ENCODE measurements at regions not wholly inside any gene's neighbourhood (a gene's known extent, or its start where the extent isn't known, plus 50 kb on each side); places are given as distances from the start of the nearest gene placed in this dataset.

DNA sequence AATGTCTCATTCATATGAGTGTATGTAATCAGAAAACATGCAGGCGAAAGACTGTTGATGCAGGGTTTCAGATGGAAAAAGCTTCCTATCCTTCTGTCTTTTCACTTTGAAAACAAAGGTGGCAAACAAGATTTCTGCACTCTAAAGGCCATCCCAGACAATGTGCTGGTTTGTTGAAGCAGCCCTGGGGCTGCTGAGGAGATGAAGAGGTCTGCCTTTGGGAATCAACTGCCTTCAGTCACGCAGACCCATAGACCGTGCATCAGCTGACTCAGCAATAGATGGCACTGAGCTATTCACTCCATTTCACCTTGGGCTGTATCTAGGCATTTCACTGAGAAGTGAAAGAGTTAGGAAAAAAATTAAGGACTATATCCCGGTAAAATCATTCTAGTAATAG lies 60.5 kb upstream of the C5orf46 start:
- no peaks in the 10 kb centered on the region for H3K36me3 ChIP-seq
- H3K27me3 ChIP-seq, result no peaks in the 10 kb centered on the region
- intact Hi-C loops (cut with DNase I), result no loop called here
- no peaks in the 10 kb centered on the region for H3K9me3 ChIP-seq
- no peak overlapping the region for H3K27ac ChIP-seq
- TF ChIP-seq POLR2A (IDR thresholded peaks at IDR 0.05), result no peak
- TF ChIP-seq, protein P1, sequence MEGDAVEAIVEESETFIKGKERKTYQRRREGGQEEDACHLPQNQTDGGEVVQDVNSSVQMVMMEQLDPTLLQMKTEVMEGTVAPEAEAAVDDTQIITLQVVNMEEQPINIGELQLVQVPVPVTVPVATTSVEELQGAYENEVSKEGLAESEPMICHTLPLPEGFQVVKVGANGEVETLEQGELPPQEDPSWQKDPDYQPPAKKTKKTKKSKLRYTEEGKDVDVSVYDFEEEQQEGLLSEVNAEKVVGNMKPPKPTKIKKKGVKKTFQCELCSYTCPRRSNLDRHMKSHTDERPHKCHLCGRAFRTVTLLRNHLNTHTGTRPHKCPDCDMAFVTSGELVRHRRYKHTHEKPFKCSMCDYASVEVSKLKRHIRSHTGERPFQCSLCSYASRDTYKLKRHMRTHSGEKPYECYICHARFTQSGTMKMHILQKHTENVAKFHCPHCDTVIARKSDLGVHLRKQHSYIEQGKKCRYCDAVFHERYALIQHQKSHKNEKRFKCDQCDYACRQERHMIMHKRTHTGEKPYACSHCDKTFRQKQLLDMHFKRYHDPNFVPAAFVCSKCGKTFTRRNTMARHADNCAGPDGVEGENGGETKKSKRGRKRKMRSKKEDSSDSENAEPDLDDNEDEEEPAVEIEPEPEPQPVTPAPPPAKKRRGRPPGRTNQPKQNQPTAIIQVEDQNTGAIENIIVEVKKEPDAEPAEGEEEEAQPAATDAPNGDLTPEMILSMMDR (IDR thresholded peaks at IDR 0.05), result no peak
- no peak for DNase-seq
- WGBS, 2 donors, result 91 to 93% methylated on average over 4 of the region's 4 CpGs
- H3K4me1 ChIP-seq, result peaks cover 0 to 30% (median 16%) of the 10 kb centered on the region in 3 donors
- no peak overlapping the region for H3K4me3 ChIP-seq

DNA sequence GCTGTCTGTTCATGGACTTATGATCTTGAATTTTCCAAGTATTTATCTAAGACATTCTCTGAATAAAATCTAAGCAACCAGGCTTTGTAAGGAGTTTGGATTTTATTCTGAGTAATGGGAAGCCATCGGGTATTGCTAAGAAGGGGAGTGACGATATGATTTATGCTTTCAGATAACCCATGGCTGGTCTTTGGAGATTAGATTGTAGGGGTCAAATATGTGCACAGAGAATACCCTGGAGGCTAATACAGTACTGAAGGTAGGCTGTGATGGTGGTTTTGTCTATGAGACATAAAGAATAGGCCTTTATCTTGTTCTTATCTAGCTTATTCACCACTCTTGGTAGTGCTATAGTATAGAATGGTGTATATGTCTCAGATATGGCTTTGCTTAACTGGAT lies 60.0 kb upstream of the C5orf46 start:
- no peak overlapping the region for H3K27ac ChIP-seq
- H3K9me3 ChIP-seq, result no peaks in the 10 kb centered on the region
- intact Hi-C loops (cut with DNase I), result no loop called here
- no peaks in the 10 kb centered on the region for H3K27me3 ChIP-seq
- H3K4me3 ChIP-seq, result no peak overlapping the region
- TF ChIP-seq, protein P1 (IDR thresholded peaks at IDR 0.05), result no peak
- no peak for TF ChIP-seq POLR2A (IDR thresholded peaks at IDR 0.05)
- DNase-seq, result no peak
- peaks cover 0 to 35% (median 16%) of the 10 kb centered on the region in 3 donors for H3K4me1 ChIP-seq
- WGBS, 2 donors, result 74 to 97% methylated on average over 2 of the region's 2 CpGs
- no peaks in the 10 kb centered on the region for H3K36me3 ChIP-seq

DNA sequence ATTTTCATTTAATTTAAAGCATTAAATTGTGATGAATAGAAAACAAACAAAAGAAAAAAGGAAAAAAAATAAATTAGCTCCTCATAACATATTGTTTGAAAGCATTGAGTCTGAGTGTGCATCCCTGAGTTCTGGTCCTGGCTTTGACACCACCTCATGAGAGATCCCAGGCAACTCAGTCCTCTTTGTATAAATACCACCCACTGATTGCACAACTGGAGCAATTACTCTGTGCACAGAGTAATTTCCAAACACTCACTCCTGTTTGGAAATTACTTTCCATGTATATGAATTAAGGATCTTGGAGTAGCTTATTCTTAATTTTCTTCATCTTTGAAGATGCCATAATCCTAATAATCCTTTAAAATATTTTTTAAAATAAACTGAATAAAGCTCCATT lies 59.4 kb upstream of the C5orf46 start:
- intact Hi-C loops (cut with DNase I), result no loop called here
- H3K27ac ChIP-seq, result no peak overlapping the region
- no peaks in the 10 kb centered on the region for H3K27me3 ChIP-seq
- H3K9me3 ChIP-seq, result no peaks in the 10 kb centered on the region
- H3K4me1 ChIP-seq, result peaks cover 0 to 41% (median 16%) of the 10 kb centered on the region in 3 donors
- no peaks in the 10 kb centered on the region for H3K36me3 ChIP-seq
- no peak overlapping the region for H3K4me3 ChIP-seq
- TF ChIP-seq POLR2A (IDR thresholded peaks at IDR 0.05), result no peak
- TF ChIP-seq, protein P1 (IDR thresholded peaks at IDR 0.05), result no peak
- DNase-seq, result no peak

DNA sequence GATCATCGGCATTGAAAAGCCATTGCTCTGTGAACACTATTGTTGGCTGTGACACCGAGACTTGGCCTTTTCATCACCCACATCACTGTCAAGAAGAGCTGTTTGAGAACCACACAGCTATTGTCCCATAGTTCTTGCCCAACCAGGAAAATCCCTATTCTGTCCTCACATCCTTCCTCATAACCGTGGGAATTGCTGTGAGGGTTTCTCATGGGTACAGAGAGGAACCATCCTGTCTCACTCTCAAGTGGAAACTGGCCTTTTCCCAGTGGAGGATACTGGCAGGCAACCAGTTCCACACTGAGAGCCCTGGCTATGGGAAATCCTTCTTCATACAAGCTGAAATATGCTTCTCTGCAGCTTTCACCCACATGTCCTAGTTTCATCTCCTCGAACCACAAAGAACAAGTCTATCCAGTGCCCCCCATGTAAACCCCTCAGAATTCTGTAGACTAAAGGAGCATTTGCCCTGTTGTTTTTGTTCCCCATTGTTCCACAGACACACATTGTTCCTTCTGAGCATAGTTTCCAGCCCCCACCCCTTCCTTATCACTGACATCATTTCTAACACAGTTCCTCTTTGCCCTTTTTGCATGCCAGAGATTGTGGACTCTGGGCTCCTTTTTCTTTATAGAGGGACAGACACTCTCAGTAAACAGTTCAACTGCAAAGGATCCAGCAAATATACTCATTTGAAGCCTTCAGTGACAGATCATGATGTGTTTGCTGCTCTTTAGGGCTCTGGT lies 57.8 kb upstream of the C5orf46 start:
- peaks cover 0 to 41% (median 16%) of the 10 kb centered on the region in 3 donors for H3K4me1 ChIP-seq
- H3K9me3 ChIP-seq, result no peaks in the 10 kb centered on the region
- no peaks in the 10 kb centered on the region for H3K27me3 ChIP-seq
- WGBS, 2 donors, result 41 to 51% methylated on average over 4 of the region's 4 CpGs
- intact Hi-C loops (cut with DNase I), result no loop called here
- peak overlapping the region; percentile 36 to 54 (median 50) for H3K27ac ChIP-seq
- TF ChIP-seq, protein P1 (IDR thresholded peaks at IDR 0.05), result no peak
- no peak for TF ChIP-seq POLR2A (IDR thresholded peaks at IDR 0.05)
- no peak overlapping the region for H3K4me3 ChIP-seq
- H3K36me3 ChIP-seq, result no peaks in the 10 kb centered on the region
- DNase-seq, result no peak

DNA sequence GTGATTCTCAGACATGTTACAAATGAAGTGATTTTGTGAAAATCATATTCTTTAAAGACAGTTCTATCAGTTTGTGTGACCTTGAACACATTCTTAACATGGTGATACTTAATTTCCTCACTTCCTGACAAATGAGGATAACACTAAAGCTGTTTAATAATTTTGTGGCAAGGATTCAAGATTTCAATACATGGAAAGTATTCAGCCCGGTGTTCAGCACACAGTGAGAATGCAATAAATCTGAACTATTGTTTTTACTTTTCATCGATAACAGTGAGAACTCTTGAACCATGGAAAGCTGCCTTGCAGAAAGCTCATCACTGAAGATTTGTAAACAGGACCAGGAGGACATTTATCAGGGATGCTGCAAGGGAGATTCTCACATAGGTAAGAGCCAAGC lies 57.1 kb upstream of the C5orf46 start:
- no peak for TF ChIP-seq POLR2A (IDR thresholded peaks at IDR 0.05)
- TF ChIP-seq, protein P1 (IDR thresholded peaks at IDR 0.05), result no peak
- no peak for DNase-seq
- H3K36me3 ChIP-seq, result no peaks in the 10 kb centered on the region
- no peak overlapping the region for H3K4me3 ChIP-seq
- peaks cover 0 to 41% (median 16%) of the 10 kb centered on the region in 3 donors for H3K4me1 ChIP-seq
- no peaks in the 10 kb centered on the region for H3K27me3 ChIP-seq
- no peaks in the 10 kb centered on the region for H3K9me3 ChIP-seq
- intact Hi-C loops (cut with DNase I), result no loop called here
- H3K27ac ChIP-seq, result peak overlapping the region in 3 of 4 donors; percentile 49 to 54 (median 52)
- WGBS, 2 donors, result 34 to 59% methylated on average over 2 of the region's 2 CpGs
